ENCODE measurements at regions not wholly inside any gene's neighbourhood (a gene's known extent, or its start where the extent isn't known, plus 50 kb on each side); places are given as distances from the start of the nearest gene placed in this dataset.

- no peak overlapping the region for H3K4me3 ChIP-seq
- intact Hi-C loops (cut with micrococcal nuclease), result no loop called here
- H3K27ac ChIP-seq (replicated peaks), result no peak overlapping the region
- no peaks in the 10 kb centered on the region for H3K9me3 ChIP-seq (replicated peaks)
- no peaks in the 10 kb centered on the region for H3K36me3 ChIP-seq
- H3K27me3 ChIP-seq (ENCODE audit: low read depth), result no peaks in the 10 kb centered on the region
- no peak for DNase-seq
- no peaks in the 10 kb centered on the region for H3K4me1 ChIP-seq
- no peak for TF ChIP-seq CTCF (IDR thresholded peaks at IDR 0.05; ENCODE audit: borderline replicate concordance)
Measured at GRCh38 chr10:3867454-3868270, 82.7 kb upstream of the KLF6 start.

DNA sequence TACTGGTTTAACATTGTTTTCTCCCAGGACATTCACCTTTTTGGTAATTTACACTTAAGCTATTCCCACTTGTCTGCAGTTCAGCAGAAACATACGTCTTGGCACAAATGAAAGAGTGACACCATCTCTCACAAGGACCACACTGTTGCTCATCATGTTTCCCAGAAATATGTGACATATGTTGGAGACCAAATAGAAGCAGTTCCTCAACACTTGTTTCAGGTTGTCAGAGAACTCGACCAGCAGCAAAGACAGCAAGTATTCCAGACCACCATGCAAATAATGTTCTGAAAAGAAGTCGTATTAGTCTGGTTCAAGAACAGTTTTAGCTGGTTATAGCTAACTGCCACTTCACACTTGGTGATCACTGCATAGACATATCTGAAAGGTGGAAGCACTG lies 81.3 kb upstream of the KLF6 start:
- no peak for DNase-seq
- Histone ChIP-seq H3K9me3 (replicated peaks) (no peaks in the 10 kb centered on the region), H3K4me1 (no peaks in the 10 kb centered on the region), H3K27ac (replicated peaks) (no peak overlapping the region), H3K36me3 (no peaks in the 10 kb centered on the region), H3K4me3 (no peak overlapping the region), H3K27me3 (ENCODE audit: low read depth) (no peaks in the 10 kb centered on the region)
- intact Hi-C loops (cut with micrococcal nuclease), result no loop called here
- no peak for TF ChIP-seq CTCF (IDR thresholded peaks at IDR 0.05; ENCODE audit: borderline replicate concordance)

- intact Hi-C loops (cut with micrococcal nuclease), result no loop called here
- TF ChIP-seq CTCF (IDR thresholded peaks at IDR 0.05; ENCODE audit: borderline replicate concordance), result no peak
- no peaks in the 10 kb centered on the region for H3K27me3 ChIP-seq (ENCODE audit: low read depth)
Measured at GRCh38 chr10:3865565-3865964, 80.6 kb upstream of the KLF6 start.

GRCh38 chr10:3861795-3862194 lies 76.8 kb upstream of the KLF6 start:
- Histone ChIP-seq H3K36me3 (no peaks in the 10 kb centered on the region), H3K9me3 (replicated peaks) (no peaks in the 10 kb centered on the region), H3K27ac (replicated peaks) (no peak overlapping the region), H3K27me3 (ENCODE audit: low read depth) (no peaks in the 10 kb centered on the region), H3K4me3 (no peak overlapping the region), H3K4me1 (peaks cover 8% of the 10 kb centered on the region)
- DNase-seq, result no peak
- intact Hi-C loops (cut with micrococcal nuclease), result no loop called here
- no peak for TF ChIP-seq CTCF (IDR thresholded peaks at IDR 0.05; ENCODE audit: borderline replicate concordance)

More at GRCh38 chr10:3865565-3865964, 80.6 kb upstream of the KLF6 start:
- Histone ChIP-seq H3K4me1 (peaks cover 5% of the 10 kb centered on the region), H3K4me3 (no peak overlapping the region), H3K27ac (replicated peaks) (no peak overlapping the region), H3K9me3 (replicated peaks) (no peaks in the 10 kb centered on the region), H3K36me3 (no peaks in the 10 kb centered on the region)
- DNase-seq, result no peak

DNA sequence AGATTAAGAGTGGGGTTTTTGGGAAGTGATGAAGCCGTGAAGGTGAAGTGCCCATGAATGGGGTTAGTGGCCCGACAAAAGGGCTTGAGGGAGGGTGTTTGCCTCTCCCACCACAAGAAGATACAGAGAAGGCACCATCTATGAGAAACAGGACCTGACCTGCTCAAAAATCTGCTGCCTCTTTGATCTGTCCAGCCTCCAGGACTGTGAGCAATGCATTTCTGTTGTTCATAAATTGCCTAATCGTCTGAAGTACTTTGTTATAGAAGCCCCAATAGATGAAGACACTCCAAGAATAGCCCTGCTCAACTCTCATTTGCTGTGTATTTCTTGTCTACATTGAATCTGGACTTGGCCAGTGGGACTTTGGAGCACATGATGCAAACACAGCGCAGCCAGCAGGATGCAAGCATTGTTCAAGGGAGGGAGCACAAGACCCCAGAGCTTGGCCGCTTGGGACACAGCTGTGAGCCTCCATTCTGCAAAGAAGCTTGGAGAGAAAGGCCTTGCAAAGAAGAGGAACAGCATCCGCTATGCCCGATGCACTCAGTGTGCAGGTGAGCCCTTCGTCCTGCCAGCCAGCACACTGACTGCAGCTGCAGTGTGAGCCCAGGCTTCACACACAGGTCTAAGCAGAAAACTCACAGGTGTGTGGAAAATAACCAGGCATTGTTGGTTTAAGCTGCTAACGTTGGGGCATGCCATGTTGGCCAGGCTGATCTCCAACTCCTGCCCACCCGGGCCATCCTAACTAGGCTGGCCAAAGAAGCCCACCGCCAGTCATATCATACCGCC lies 73.2 kb upstream of the KLF6 start:
- intact Hi-C loops (cut with micrococcal nuclease), result no loop called here
- H3K4me1 ChIP-seq, result peaks cover 17% of the 10 kb centered on the region
- H3K27ac ChIP-seq (replicated peaks), result no peak overlapping the region
- no peaks in the 10 kb centered on the region for H3K36me3 ChIP-seq
- no peaks in the 10 kb centered on the region for H3K27me3 ChIP-seq (ENCODE audit: low read depth)
- no peak overlapping the region for H3K4me3 ChIP-seq
- H3K9me3 ChIP-seq (replicated peaks), result no peaks in the 10 kb centered on the region
- TF ChIP-seq CTCF (IDR thresholded peaks at IDR 0.05; ENCODE audit: borderline replicate concordance), result no peak
- DNase-seq, result no peak

Data from left ventricle myocardium inferior (tissue), 1 donor.